SH-SY5Y (cell line): ENCODE measurements at regions not wholly inside any gene's neighbourhood (a gene's known extent, or its start where the extent isn't known, plus 50 kb on each side); places are given as distances from the start of the nearest gene placed in this dataset.

Experiments used
- GATA2 ChIP-seq: IDR thresholded peaks from 2 replicates; pipeline ENCODE4 v1.6.1; 2011; ENCODE audit warnings: mild to moderate bottlenecking, low read depth, low read length
- GATA3 ChIP-seq: IDR thresholded peaks from 2 replicates; pipeline ENCODE4 v1.6.1; 2011; ENCODE audit warnings: low read depth, mild to moderate bottlenecking, low read length, moderate library complexity

DNA sequence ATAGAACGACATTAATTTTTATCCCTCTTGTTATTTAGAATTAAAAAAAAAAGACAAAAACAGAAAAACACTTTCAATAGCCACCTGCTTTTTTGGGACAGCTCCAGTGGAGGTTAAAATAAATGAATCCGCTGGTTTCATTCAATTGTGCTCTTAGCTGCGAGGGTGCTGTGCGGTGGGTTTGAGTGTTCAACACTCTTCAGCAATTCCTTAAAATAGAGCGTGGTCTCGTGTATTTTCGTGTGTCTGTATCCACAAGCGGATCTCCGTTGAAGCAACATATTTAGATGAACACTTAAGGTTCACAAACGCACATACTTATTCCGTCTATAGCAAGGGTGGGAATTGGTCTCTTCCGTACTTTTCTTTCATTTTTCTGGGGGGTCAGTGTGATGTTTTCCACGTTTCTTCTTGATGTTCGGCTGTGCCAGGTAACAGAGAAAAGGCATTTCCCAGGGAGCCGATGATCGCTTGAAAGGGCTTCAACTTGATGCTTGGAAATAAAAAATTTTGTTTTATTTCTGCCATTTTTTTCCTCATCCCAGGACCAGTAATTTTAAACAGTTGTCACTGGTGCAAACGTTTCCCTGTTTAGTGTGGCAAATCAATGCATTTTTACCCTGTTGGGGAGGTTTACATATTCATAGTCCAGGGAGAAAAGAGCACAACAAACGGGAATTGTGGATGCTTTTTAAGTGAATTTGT is 297.9 kb downstream of the IRF8 start:
- TF ChIP-seq GATA2, result no peak
- no peak for TF ChIP-seq GATA3
